ENCODE measurements at regions not wholly inside any gene's neighbourhood (a gene's known extent, or its start where the extent isn't known, plus 50 kb on each side); places are given as distances from the start of the nearest gene placed in this dataset.

GRCh38 chr5:3105581-3105980, 354.1 kb upstream of the IRX2 start:
- Histone ChIP-seq H3K9me2 (no peaks in the 10 kb centered on the region), H3K4me1 (ENCODE audit: control insufficient read depth in 1 of 2, insufficient read depth in 2 of 2, low read depth in 1 of 2, low read length in 1 of 2) (no peaks in the 10 kb centered on the region), H3K27me3 (ENCODE audit: insufficient read depth) (peaks cover 34% of the 10 kb centered on the region), H3K36me3 (replicated peaks in 1 of 2; ENCODE audit: control insufficient read depth in 1 of 2, insufficient read depth in 2 of 2, low read length in 1 of 2) (no peaks in the 10 kb centered on the region), H2AFZ (ENCODE audit: low read depth) (no peak overlapping the region), H4K20me1 (ENCODE audit: insufficient read depth) (no peaks in the 10 kb centered on the region), H3K79me2 (ENCODE audit: insufficient read depth) (no peaks in the 10 kb centered on the region), H3K9me3 (no peaks in the 10 kb centered on the region), H3K9ac (no peak overlapping the region), H3F3A (replicated peaks; ENCODE audit: insufficient read depth) (no peaks in the 10 kb centered on the region), H3K4me2 (no peak overlapping the region), H3K4me3 (ENCODE audit: low read depth in 2 of 2, low read length in 1 of 2) (no peak overlapping the region), H3K27ac (ENCODE audit: low read depth in 2 of 2, low read length in 1 of 2) (no peak overlapping the region)
- POLR2A ChIA-PET: no interaction called here
- no peak for DNase-seq
- CTCF ChIA-PET: no interaction called here
- TF ChIP-seq IRF3 (IDR thresholded peaks at IDR 0.05; ENCODE audit: low read depth, low read length): no peak
- TF ChIP-seq RAD21 (IDR thresholded peaks at IDR 0.05; ENCODE audit: low read length): no peak
- TF ChIP-seq GATA2 (CRISPR knock-in tag; IDR thresholded peaks at IDR 0.05): no peak
- no peak for TF ChIP-seq EP300 (IDR thresholded peaks at IDR 0.05; ENCODE audit: borderline replicate concordance in 1 of 2, low read depth in 1 of 2, low read length in 1 of 2)
- TF ChIP-seq NRF1 (IDR thresholded peaks at IDR 0.05; ENCODE audit: low read depth, low read length): no peak
- TF ChIP-seq, protein P1, sequence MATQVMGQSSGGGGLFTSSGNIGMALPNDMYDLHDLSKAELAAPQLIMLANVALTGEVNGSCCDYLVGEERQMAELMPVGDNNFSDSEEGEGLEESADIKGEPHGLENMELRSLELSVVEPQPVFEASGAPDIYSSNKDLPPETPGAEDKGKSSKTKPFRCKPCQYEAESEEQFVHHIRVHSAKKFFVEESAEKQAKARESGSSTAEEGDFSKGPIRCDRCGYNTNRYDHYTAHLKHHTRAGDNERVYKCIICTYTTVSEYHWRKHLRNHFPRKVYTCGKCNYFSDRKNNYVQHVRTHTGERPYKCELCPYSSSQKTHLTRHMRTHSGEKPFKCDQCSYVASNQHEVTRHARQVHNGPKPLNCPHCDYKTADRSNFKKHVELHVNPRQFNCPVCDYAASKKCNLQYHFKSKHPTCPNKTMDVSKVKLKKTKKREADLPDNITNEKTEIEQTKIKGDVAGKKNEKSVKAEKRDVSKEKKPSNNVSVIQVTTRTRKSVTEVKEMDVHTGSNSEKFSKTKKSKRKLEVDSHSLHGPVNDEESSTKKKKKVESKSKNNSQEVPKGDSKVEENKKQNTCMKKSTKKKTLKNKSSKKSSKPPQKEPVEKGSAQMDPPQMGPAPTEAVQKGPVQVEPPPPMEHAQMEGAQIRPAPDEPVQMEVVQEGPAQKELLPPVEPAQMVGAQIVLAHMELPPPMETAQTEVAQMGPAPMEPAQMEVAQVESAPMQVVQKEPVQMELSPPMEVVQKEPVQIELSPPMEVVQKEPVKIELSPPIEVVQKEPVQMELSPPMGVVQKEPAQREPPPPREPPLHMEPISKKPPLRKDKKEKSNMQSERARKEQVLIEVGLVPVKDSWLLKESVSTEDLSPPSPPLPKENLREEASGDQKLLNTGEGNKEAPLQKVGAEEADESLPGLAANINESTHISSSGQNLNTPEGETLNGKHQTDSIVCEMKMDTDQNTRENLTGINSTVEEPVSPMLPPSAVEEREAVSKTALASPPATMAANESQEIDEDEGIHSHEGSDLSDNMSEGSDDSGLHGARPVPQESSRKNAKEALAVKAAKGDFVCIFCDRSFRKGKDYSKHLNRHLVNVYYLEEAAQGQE (IDR thresholded peaks at IDR 0.05; ENCODE audit: low read depth, low read length): no peak
- no peak for TF ChIP-seq TAF1 (IDR thresholded peaks at IDR 0.05; ENCODE audit: borderline replicate concordance, low read depth, low read length)
- TF ChIP-seq RCOR1 (IDR thresholded peaks at IDR 0.05; ENCODE audit: low read length): no peak
- no peak for TF ChIP-seq GABPA (IDR thresholded peaks at IDR 0.05; ENCODE audit: low read depth)
- TF ChIP-seq RFX5 (IDR thresholded peaks at IDR 0.05; ENCODE audit: low read length): no peak
- TF ChIP-seq, protein P2, sequence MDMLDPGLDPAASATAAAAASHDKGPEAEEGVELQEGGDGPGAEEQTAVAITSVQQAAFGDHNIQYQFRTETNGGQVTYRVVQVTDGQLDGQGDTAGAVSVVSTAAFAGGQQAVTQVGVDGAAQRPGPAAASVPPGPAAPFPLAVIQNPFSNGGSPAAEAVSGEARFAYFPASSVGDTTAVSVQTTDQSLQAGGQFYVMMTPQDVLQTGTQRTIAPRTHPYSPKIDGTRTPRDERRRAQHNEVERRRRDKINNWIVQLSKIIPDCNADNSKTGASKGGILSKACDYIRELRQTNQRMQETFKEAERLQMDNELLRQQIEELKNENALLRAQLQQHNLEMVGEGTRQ (IDR thresholded peaks at IDR 0.05; ENCODE audit: borderline replicate concordance, low read depth, low read length): no peak
- TF ChIP-seq POLR2AphosphoS5 (IDR thresholded peaks at IDR 0.05; ENCODE audit: low read depth, low read length): no peak
- WGBS (ENCODE audit: low lambda C conversion rate): 3% methylated on average over 6 of the region's 9 CpGs

DNA sequence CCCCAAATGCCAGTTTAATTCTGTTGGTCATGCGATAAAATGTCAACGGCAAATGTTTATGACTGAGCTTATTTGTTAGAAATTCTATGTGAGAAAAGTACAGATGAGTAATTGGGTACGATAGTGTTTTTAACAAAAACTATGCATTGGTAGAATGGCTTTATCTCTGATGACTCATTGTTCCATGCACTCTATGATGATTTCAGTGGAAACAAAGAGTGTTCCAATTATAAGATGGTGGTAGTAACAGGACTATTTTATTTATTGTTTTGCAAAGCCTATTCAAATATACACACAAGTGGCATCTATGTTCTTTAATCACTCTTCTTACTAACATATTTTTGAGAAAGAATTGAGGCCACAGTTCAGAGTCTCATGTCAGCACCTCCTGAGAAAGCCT, 353.7 kb upstream of the IRX2 start:
- H3K79me2 ChIP-seq (ENCODE audit: insufficient read depth): no peaks in the 10 kb centered on the region
- H3F3A ChIP-seq (replicated peaks; ENCODE audit: insufficient read depth): no peaks in the 10 kb centered on the region
- no peak overlapping the region for H3K9ac ChIP-seq
- H2AFZ ChIP-seq (ENCODE audit: low read depth): no peak overlapping the region
- no peak overlapping the region for H3K4me2 ChIP-seq
- 26% methylated on average over 3 of the region's 3 CpGs for WGBS (ENCODE audit: low lambda C conversion rate)
- TF ChIP-seq SIN3A (IDR thresholded peaks at IDR 0.05; ENCODE audit: borderline replicate concordance, low read depth, low read length) (no peak), RFX5 (IDR thresholded peaks at IDR 0.05; ENCODE audit: low read length) (no peak), EP300 (IDR thresholded peaks at IDR 0.05; ENCODE audit: borderline replicate concordance in 1 of 2, low read depth in 1 of 2, low read length in 1 of 2) (no peak), RCOR1 (IDR thresholded peaks at IDR 0.05; ENCODE audit: low read length) (no peak), ELF1 (IDR thresholded peaks at IDR 0.05) (no peak)
- no peak for DNase-seq
- H3K4me1 ChIP-seq (ENCODE audit: control insufficient read depth in 1 of 2, insufficient read depth in 2 of 2, low read depth in 1 of 2, low read length in 1 of 2): no peaks in the 10 kb centered on the region
- no peaks in the 10 kb centered on the region for H4K20me1 ChIP-seq (ENCODE audit: insufficient read depth)
- ChIA-PET CTCF (no interaction called here), POLR2A (no interaction called here)
- H3K27ac ChIP-seq (ENCODE audit: low read depth in 2 of 2, low read length in 1 of 2): no peak overlapping the region
- no peaks in the 10 kb centered on the region for H3K9me3 ChIP-seq
- peaks cover 34% of the 10 kb centered on the region for H3K27me3 ChIP-seq (ENCODE audit: insufficient read depth)
- no peaks in the 10 kb centered on the region for H3K36me3 ChIP-seq (replicated peaks in 1 of 2; ENCODE audit: control insufficient read depth in 1 of 2, insufficient read depth in 2 of 2, low read length in 1 of 2)
- no peak overlapping the region for H3K4me3 ChIP-seq (ENCODE audit: low read depth in 2 of 2, low read length in 1 of 2)
- H3K9me2 ChIP-seq: no peaks in the 10 kb centered on the region
